ENCODE measurements at regions not wholly inside any gene's neighbourhood (a gene's known extent, or its start where the extent isn't known, plus 50 kb on each side); places are given as distances from the start of the nearest gene placed in this dataset.

DNA sequence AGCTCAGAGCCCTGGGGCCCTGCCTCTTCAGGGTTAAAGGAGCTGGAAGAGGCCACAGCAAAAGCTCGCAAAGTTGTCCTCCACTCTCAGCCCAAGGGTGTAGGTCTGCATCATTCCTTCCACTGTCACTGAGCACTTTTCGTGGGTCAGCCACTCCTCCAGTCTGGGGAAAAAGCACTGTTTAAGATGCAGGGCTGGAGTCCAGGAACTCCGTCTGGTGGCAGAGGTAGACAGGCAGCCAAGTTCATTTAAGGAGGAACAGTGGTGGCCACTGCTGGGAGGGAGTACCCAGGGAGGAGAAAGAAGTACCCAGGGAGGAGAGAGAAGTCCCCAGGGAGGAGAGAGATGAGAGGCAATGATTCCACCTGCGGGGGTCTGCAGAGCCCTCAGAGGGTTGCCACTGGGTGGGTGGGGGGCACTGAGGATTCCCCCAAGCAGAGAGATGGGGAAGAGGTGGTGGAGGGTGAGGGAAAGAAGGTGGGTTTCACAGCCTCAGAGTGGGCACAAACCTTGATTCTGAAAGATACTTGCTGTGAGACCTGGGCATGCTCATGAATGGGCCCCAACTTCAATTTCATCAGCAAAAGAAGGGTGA, 70.0 kb upstream of the B3GAT1 start:
- DNase-seq, result no peak

DNA sequence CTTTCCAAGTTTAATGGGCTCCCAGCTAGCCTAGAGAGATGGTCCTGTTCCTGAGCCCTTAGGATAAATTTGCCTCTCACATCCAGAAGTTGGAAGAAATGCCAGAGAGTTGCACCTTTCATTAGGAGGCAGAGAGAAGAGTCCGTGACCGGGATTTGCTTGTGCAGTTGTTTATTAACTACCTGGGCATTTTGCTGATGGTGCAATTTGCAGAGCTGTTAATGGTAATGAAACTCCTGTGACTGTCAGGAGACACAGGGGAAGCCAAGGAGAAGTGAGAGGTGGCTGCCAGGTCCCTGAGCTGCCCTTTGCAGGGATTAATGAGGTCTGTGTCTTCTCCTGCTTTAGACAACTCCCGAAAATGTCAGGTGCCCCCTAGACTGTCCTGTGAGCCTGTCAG, 69.1 kb upstream of the B3GAT1 start:
- DNase-seq, result peak; percentile 9

- DNase-seq, result peak; percentile 6
Observed at GRCh38 chr11:134480136-134480712, 68.2 kb upstream of the B3GAT1 start.

GRCh38 chr11:134479206-134480135, 67.4 kb upstream of the B3GAT1 start:
- peak; percentile 30 for DNase-seq

GRCh38 chr11:134478611-134479010, 66.6 kb upstream of the B3GAT1 start:
- peak; percentile 5 for DNase-seq

GRCh38 chr11:134478176-134478575, 66.1 kb upstream of the B3GAT1 start:
- DNase-seq, result no peak

GRCh38 chr11:134477486-134477885, 65.4 kb upstream of the B3GAT1 start:
- DNase-seq, result no peak

DNA sequence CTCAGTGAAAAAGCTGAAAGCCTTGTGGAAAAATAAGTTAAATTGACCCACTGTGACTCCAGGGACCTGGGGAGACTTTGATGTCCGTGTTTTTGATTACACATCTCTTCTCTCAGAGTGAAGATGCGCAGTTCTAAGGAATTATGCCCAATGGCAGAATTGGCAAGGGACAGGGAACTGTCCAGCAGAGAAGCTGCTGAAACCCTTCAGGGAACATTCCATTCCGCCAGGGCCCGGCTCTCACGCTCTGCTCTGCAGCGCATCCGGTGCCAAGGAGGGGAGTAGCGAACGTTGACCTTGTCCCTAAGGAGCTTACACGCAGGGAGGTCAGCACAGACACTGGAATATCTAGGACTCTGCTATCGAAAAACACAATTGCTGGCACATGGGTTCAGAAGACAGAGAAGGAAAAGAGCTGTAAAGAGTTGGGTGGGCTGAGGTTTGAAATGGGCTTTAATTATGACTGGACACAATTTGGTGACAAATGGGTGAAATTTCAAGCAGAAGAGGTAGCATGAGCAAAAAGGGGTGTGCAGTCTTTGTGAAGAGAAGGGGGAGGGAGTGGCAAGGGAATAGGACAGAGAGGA, 64.5 kb upstream of the B3GAT1 start:
- peak; percentile 50 for DNase-seq

- no peak for DNase-seq
Observed at GRCh38 chr11:134475951-134476350, 63.9 kb upstream of the B3GAT1 start.

DNA sequence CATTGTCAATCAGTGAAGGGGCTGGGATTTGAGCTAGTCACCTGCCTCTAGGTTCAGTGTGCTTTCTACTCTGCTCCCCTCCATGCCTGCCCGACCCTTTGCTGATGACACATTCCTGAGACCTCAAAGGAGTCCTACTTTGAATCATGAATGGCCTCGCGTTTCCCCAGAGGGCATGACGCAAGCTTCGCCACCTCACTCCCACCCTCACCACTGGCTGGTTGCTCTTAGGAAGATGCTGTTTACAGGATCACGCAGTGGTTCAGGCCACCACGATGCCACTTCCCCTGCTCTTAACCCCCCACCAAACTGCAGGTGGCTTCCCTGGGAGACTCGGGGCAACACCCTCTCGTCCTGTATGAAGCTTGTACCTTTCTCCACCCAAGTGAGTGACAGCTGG, 62.9 kb upstream of the B3GAT1 start:
- no peak for DNase-seq

DNA sequence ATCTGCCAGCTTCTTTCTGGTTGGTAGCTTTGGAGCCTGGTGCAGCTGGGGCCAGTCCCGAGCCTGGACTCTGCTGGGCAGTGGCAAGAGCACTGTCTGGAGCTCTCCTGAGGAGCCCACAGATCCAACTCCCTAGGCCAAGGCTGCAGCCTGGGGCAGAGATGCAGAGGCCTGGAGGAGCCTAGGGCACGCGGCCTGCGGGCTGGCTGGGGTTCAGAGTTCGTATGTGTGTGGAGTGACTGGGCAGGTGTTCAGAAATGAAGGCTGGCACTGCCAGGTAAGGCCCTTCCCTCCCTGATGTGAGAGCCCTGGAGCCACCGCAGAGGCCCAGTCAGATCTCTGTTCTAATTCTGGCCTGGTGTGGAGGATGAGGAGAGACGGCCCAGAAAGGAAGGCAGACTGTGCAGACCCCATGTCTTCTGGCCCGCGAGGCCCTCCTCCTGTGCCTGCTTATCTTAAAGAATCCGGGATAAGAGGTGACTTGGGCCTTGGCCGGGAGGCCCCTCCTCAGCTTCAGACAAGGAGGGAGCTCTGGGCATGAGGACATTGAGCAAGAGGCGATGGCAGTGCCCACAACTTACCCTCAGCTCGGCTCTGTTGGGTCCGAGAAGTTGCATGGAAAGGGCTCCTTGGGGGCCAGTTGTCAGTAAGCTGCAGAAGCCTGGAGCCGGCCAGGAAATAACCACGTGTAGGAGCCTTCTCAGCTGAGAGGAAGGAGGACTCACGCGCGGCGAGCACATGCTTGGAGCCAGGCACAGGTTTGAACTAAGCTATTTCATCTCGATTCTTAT, 62.2 kb upstream of the B3GAT1 start:
- no peak for DNase-seq

- peak; percentile 6 for DNase-seq
Observed at GRCh38 chr11:134471716-134472455, 59.8 kb upstream of the B3GAT1 start.

GRCh38 chr11:134471087-134471715, 59.2 kb upstream of the B3GAT1 start:
- peak; percentile 29 for DNase-seq

GRCh38 chr11:134470238-134470637, 58.2 kb upstream of the B3GAT1 start:
- no peak for DNase-seq

GRCh38 chr11:134469627-134470026, 57.6 kb upstream of the B3GAT1 start:
- peak; percentile 1 for DNase-seq

GRCh38 chr11:134468796-134469195, 56.8 kb upstream of the B3GAT1 start:
- peak; percentile 10 for DNase-seq

DNA sequence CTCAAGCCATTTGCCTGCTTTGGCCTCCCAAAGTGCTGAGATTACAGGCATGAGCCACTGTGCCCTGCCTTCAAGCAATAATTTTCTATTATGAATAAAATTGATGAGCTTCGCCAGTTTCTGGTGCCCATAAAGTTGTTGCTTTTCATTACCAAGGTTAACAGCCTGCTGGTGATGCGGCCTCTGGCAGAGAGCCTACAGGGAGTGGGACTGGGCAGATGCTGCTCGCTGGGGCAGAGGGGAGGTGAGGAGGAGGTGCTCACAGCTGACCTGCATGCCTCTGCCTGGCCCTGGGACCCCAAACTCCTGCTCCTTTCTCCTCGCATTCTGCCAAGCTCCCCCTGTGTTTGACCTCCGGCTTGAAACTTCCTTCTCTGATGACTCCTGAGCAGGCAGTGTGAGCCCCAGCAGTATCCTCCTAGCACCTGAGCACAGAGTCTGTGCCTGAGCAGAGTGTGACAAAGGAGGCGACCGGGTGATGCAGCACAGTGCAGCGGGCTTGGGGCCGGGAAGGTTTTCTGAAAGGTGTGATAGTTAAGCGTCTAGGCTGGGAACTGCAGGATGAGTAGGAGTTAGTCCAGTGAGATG, 56.1 kb upstream of the B3GAT1 start:
- peak; percentile 26 for DNase-seq

DNA sequence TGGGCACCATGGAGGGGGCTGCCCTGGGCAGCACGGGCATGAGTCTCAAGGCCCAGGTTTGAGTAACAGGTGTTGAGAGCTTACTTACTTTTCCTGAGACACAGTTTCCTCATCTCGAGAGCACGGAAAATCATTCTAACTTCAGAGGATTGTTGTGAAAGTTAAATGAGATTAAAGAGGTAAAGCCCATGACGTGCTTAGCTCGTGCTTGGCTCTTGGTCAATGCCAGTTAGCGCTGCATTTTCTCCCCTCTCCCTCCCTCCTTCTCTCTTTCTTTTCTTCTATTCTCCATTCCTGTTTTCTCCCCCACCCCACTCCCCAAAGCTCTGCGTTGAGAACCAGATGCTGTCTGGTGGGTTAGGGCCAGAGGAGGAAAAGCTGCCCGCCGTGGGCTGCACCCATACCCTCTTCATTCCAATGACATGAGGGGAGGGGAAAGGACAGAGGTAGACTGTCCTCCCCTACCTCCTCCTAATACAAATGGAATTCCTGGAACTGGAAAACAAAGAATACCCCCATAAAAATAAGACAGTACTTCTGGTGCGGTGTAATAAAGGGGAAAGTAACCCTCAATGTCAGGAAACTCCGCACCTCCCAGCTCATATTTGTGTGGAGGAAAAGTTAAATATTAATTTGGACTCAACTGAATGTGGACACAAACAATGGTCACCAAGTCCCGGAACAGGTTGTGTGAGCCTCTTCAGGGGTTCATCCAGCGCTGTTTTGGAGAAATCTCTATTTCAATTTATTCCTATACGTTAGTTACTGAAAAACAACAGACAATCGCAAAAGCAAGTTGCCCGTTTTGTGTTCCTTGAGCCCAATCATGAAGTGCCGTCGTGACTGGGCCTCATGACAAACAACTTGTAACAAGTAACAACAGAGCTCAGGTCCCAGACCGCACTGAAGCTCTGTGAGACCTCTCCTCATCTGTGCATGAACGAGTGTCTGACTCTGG, 54.8 kb upstream of the B3GAT1 start:
- no peak for DNase-seq

DNA sequence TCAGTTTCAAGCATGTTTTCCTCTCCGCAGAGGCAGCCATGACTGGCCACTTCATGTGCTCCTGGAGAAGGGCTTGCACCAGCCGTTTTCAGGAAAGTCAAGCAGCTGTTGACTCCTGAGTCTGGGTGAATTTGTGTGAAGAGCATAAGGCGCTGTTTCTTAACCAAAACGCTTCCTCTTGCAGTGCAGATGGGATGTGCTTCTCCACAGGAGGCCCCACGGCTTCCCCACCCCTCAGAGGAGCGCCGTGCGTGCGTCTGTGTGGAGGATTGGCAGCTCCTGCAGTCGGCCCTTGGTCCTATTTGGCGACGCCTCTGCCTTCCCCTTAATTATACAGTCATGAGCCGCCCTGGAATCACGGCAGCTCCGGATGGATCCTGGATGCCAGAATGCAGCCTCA, 54.1 kb upstream of the B3GAT1 start:
- no peak for DNase-seq
